ENCODE measurements at regions not wholly inside any gene's neighbourhood (a gene's known extent, or its start where the extent isn't known, plus 50 kb on each side); places are given as distances from the start of the nearest gene placed in this dataset.
"Not testable (repeated sequence)": the region's sequence is repeated elsewhere in the genome, so short reads cannot be mapped to it uniquely, and the experiment has no call there.

DNA sequence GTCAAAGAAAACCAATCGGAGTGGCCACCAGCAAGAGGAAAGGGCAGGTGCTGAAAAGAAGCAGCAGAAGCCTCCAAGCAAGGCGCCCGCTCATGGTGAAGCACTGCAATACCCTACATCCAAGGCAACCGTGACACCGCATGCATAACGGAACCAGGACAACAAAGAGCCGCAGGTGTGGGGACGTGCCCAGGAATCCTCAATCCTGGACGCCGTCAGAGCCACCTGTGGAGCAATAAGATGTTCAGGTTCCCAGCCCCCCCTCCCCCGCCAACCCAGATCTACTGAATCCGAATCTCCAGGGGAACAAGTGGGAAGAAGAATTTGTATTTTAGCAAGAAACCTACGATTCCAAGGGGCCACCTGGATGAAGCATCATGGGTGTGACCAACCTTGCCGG lies 70.8 kb downstream of the SHANK2 start:
- no peak for DNase-seq

DNA sequence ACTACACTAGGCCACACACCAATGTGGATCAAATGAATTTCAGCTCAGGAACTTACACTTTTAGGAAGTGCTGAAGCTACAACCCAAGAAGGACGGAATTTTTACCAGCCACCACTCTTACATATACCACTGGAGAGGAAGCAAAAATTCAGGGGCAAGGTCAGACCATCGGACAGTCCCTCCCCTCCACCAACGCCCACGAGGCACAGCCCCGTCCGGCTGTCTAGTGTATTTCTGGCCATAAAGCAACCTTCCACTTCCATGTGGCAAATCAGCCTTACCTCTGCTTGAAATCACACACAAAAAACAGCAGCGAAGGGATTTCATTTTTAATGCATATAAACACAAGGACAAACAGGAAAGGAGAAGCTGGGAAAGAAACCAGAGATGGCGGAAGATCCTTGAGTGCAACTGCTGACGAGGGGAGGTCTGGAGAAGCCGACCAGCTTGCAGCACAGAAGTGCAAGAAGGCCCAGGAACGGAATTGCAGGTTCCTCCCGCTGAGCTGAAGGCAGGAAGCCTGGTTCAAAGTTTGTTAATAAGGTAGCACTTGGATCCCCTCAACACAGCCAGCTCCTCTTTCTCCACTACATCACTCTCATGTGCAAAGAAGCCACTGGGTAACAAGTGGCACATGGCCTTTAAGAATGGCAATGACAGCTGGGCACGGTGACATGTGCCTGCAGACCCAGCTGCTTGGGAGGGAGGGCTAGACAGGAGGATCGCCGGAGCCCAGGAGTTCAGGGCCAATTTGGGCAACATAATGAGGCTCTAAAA lies 71.5 kb downstream of the SHANK2 start:
- DNase-seq: no peak

DNA sequence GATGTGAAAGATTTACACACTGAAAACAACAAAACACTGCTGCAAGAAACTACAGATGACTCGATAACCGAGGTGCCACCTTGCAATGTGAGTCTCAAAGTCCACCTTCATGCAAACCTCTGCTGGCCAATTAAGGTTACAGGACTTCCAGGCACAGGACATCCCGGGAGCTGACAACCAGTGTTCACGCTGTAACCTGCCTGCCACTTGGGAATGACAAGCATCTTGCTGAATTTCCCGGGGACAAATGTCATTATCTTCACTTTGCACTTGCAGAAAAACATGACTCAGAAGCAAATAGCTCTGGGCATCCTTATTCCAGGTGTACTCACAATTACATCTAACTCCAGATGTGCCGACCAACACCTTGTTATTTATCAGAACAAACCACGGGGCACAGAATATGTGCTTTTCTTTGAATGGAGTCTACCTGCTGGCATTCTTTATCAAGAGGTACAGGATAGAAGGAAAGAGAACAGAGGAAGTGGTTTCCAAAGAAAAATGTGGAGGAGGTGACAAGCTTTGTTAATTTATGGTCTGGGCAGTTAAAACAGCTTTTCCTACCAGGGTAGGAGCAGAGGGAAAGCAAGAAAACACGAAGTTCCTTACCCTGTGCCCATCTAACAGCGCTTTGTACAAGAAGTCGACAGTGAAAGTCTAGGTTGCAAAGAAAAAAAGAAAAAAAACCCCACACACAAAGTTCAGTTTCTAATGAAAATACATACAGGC lies 72.3 kb downstream of the SHANK2 start:
- no peak for DNase-seq

DNA sequence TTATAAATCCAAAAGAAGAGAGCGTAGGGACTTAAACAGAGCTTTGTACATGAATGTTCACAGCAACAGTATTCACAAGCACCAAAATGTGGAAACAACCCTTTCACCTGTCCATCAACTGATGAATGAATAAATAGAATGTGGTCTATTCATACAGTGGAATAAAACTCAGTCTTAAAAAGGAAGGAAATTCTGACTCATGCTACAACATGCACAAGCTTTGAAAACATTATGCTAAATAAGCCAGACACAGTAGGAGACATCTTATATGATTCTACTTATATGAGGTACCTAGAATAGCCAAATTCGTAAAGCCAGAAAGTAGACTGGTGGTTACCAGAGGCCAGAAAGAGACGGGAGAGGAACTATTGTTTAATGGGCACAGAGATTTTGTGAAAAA lies 74.3 kb downstream of the SHANK2 start:
- DNase-seq: no peak

DNA sequence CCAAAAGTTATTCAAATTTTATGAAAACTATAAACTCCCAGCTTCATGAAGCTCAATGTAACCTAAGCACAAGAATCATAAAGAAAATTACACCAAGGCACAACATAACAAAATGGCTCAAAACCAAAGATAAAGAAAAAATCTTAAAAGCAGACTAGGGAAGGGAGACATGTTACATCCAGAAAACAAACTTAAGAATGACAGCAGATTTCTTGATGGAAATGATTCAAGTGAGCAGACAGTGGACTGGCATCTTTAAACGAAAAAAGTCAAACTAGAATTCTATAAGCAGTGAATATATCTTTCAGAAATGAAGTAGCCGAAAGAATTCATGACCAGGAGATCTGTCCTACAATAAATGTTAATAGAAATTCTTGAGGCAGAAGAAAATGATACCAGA lies 75.6 kb downstream of the SHANK2 start:
- DNase-seq: no peak

DNA sequence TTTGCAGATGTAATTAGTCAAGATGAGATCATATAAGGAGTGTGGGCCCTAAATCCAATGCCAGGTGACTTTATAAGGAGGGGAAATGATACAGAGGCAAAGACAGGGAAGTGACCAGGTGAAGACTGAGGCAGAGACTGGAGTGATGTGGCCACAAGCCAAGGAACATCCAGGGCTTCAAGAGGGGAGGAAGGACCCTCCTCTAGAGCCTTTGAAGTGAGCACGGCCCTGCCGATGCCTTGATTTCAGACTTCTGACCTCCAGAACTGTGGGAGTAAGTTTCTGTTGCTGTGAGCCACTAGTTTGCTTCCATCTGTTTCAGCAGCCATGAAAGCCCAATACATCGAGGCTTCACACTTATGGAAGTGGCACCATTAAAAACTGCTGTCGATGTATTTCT lies 78.7 kb downstream of the SHANK2 start:
- DNase-seq: no peak

DNA sequence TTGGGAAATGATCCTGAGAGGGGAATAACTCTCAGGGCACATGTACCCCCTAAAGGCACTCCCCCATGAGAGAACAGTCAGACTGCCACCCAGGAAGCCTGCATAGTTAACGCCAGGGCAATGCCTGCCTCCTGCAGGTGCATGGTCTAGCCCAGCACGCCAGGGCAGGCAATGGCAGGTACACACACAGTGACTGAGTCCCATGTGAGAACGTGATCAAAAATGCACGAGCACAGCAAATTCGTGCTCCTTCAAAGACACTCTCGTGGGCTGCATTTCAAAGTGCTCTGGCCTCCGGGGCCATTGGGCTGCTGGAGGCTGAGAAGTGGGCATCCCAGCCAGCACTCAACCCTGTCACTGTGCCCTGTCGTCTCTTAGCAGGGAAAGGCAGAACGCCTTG lies 79.7 kb downstream of the SHANK2 start:
- DNase-seq: no peak

DNA sequence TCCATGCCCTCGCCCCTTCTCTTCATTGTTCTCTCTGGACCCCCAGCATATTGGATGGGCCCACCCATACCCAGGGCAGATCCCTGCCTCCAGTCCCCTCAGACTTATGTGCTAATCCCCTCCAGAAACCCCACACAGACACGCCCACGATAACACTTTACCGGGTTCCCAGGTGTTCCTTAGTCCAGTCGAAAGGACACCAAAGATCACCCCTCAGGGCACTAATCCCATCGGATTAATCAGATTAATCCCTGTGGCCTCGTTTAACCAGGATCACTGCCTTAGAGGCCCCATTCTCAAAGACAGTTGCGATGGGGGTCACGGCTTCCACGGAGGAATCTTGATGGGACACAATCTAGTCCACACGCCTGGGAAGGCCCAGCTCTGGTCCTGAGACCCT lies 80.8 kb downstream of the SHANK2 start:
- no peak for DNase-seq

DNA sequence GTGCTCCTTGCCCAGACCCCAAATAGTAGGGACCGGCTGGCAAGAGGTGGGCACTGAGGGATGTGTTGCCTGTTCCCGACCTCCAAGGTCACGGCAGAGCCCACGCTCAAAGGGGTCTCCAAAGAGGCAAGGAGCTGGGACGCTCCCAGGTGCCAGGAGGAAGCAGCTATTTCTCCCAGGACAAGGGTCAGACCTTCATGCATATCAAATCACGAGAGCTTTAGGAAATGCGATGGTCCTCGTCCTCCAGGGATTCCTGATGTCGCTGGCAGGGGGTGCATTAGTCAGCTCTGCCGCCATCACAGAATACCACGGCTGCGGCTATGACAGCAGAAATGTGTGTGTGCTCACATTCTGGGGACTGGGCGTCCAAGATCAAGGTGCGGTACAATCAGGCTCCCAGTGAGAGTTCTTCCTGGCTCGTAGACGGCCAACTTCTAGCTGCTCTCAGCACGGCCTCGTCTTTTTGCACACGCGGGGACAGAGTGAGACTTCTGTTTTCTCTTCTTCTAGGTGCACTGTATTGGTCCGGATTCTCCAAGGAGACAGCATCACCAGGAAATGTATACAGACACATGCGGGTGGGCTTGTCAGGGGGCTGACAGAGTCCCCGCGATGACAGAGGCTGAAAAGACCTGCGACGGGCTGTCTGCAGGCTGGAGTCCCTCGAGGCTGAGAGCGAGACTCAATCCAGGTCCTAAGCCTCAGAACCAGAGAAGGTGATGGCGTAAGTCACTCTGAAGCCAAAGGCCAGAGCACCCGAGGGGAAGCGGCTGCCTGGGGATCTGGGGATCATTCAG lies 81.6 kb downstream of the SHANK2 start:
- no peak for DNase-seq

DNA sequence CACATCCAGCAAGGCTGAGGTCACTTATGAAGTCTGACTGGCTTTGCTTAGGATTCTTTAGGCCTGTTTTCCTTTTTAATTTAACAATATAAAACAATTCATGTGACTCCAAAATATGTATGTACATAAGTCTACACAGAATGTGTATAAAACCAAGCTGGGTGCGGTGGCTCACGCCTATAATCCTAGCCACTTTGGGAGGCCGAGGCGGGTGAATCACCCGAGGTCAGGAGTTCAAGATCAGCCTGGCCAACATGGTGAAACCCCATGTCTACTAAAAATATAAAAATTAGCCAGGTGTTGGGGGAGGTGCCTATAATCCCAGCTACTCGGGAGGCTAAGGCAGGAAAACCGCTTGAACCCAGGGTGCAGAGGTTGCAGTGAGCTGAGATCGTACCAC lies 83.1 kb downstream of the SHANK2 start:
- DNase-seq: no peak

DNA sequence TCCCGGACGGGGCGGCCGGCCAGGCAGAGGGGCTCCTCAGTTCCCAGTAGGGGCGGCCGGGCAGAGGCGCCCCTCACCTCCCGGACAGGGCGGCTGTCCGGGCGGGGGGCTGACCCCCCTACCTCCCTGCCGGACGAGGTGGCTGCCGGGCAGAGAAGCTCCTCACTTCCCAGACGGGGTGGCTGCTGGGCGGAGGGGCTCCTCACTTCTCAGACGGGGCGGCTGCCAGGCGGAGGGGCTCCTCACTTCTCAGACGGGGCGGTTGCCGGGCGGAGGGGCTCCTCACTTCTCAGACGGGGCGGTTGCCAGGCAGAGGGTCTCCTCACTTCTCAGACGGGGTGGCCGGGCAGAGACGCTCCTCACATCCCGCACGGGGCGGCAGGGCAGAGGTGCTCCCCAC lies 84.6 kb downstream of the SHANK2 start:
- not testable (repeated sequence) for DNase-seq

DNA sequence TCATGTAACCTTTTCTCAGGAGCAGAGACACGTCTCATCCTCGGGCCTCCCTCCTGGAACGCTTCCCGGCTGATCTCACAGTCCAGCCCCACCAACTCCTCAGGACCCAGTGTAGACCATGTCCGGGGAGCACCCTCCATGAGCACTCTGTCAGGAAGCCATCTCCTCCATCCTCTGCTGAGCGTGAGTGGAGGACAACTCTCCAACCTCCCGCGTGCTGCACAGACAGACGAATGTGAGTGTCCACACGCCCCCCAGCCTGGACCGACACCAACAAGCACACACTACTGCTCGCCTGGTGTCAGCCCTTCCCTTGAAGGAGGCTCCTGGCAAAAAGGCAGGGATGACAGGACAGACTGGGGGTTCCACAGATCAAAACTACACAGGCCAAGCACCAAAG lies 86.6 kb downstream of the SHANK2 start:
- no peak for DNase-seq

DNA sequence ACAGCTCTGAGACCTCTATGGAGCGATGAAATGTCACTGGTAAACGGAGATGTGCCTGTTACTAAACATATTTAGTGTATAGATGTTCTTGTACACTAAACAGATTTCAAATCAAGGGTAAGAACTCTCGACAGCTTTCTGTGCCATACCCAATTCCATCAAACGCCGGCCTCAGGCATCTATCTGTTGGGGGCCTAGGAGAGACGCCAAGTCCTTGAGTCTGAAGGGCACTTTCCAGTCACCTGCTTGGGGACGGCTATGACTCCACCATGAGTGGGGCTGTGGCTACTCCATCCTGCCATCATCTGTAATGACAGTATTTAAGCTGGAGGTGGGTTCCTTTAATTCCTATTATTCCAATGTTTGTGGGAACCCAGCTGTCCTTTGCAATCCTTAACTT lies 87.8 kb downstream of the SHANK2 start:
- no peak for DNase-seq

DNA sequence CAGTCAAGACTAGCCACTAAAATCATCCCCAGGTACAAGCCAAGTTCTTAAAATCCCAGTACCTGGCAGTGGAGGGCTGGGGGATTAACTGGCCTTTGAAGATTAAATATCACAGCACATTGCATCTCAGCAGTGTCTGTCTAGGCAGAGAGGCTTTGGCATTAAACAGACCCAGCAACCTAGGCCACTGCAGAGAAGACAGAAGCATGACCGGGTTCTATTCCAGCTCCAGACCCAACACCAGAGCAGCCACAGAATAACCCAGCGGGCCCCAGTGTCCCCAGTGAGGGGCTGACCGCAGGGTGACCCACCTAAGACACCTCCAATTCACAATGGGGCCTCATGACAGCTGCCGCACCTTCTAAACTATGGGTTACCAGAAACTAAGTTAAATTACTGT lies 88.2 kb downstream of the SHANK2 start:
- DNase-seq: no peak

DNA sequence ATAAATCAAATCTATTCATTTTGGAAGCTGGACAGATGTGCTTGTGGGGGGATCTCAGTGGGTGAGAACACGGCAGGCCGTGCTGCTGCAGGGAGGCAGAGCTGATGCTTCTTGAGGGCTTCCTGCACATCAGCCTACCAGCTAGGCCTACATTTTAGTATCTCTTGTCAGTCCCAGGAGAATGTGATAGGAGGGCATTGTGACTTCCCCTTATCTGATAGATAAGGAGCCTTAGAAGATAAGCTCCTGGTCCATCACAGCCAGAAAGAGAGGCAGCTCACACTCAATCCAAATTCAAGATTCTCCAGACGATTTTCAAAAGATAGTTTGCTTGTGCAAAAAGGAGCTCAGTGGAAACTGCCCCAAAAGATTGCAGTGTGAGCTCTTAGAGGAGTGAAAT lies 89.0 kb downstream of the SHANK2 start:
- no peak for DNase-seq

DNA sequence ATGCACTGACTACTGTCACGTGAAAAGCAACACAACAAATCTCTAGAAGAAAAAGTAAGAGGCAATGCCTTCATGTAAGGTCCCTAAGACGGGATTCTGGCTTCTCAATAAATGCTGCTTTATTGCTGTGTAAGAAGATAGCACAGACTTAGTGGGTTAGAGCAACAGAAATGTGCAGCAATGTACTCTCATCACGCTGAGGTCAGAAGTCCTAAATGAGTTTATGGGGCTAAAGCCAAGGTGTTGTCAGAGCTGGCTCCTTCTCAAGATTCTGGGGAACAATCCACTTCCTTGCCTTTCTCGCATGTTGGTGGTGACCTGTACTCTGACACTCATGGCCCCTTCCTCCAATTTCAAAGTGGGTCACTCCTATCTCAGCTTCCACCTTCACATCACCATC lies 93.4 kb downstream of the SHANK2 start:
- no peak for DNase-seq

DNA sequence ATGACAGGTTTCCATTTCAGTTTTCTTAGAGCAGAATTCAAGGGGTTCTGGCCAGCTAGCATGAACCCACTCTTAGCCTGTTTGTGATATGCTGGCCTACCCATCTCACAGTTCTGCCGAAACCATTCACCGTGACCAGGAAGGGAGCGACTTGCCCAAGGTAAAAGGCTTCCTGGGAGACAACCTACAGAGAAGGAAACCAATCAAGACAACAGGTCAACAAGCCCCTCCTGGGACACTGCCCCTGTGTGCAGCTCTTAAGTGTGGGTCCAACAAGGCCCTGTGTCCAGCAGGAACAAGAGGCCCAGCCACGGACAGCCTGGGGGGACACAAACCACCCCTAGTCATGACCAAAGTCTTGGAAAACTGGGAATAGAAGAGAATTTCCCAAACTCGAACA lies 94.7 kb downstream of the SHANK2 start:
- DNase-seq: not testable (repeated sequence)

DNA sequence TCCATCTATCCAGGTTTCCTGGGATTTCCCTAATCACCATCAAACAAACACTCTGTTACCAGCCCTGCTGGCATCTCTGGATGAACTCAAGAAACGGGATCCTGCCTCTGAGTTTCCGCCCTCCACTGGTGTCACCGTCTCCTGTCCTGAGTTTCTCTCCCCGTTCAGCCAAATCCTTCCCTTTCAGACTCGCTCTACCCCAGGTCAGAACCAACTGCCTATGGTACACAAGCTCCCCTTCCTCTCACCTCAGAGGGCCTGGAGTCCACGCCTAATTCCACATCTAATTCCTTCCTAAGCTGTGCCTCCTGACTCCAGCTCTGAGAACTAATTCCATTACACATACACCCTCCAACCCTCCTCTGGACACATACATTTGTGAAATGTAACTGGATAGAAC lies 96.1 kb downstream of the SHANK2 start:
- DNase-seq: no peak

DNA sequence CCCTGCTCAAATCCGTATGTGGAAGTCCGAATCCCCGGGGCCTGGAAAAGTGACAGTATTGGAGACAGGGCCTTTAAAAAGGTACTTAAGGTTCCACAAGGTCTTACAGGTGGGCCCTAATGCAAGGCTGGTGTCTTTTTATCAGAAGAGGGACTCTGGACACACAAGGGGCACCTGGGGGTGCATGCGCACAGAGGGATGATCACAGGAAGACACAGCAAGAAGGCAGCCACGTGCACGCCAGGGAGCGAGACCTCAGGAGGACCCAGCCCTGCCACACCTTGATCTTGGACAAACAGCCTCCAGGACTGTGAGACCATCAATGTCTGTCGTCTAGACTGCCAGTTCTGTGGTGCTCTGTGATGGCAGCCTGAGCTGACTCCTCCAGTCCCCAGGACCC lies 96.5 kb downstream of the SHANK2 start:
- no peak for DNase-seq

DNA sequence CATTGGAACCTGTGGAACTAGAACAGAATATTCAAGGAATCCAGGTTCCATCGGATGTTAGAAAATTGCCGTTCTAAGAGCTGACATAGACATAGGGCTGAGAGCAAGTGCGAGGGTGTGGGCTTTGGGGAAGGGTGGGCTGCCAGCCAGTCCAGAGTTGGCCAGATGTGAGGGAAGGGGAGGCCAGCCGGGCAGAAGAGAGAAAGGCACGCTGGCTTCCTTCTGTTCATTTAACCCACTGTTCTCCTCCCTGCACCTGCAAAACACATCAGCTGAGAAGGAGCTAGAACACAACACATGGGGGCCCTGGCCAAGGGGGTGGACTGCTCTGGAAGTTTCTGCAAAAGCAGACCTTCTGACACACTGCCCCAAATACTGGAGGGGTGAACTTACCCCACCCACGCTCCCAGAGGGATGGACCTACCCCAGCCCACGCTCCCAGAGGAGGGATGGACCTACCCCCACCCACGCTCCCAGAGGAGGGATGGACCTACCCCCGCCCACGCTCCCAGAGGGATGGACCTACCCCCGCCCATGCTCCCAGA lies 98.0 kb downstream of the SHANK2 start:
- DNase-seq: no peak

DNA sequence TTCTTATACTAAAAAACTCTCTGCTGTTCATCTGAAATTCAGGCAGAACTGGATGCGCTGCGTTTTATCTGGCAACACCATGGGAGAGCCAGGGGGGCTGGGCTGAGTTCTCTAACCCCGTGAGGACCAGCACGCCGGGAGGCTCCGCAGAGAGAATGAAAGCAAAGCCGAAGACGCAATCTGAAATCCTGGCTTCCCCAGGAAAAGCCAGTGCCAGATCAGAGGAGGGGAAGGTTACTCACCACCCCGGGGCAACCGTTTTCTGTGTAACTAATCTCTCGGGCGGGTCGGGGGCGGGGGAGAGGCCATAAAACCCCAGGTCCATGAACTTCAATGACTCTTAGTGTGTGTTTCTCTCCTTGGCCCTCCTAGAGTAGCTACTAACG lies 99.4 kb downstream of the SHANK2 start:
- DNase-seq: peak; percentile 1

DNA sequence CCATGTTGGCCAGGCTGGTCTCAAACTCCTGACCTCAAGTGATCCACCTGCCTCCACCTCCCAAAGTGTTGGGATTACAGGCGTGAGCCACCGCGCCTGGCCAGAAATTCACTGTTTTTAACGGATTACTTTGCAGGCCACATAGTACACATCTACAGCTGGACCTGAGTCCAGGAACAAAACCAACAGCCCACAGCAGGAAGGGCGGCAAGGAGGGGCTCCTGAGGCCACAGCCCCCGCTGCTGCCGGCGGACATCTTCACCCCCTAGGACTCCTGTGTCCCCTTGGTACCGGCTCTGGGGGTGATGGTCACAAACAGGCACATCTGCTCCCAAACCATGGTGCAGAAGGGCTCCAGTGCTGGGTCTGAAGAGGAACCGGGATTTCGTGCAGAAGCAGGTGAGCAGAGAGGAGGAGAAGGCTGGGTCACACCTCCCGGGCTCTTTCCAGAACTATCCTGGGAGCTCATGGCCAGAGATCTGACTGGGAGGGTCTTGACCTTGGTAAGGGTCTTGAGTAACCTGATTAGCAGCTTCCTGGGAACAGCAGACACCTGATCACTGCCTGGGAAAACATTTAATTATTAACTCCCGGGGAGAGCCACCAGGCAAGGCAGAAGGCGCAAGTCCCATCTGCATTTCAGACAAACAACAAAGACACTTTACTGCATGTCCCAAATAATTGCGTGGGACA lies 99.9 kb downstream of the SHANK2 start:
- not testable (repeated sequence) for DNase-seq

DNA sequence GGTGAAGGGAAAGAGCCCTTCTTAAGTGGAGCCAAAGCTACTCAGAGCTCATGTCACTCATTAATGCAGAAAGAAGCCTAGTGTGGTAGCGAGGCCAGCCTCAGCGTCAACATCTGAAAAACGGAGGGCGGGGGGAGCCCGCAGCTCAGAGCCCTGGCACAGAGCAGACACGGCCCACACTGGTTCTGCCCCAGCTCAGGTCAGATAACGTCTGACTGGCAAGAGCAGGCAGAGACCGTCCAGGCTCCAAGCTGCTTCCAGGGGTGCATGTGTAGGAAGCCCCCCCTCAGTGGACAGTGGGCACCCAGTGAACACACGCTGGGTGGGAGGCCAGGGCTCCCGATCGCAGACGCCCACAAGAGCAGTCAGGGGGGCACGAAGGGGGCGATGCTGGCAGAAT lies 100.8 kb downstream of the SHANK2 start:
- DNase-seq: no peak

Data from fibroblast of skin of right biceps (primary cell).